ENCODE measurements at regions not wholly inside any gene's neighbourhood (a gene's known extent, or its start where the extent isn't known, plus 50 kb on each side); places are given as distances from the start of the nearest gene placed in this dataset.

DNA sequence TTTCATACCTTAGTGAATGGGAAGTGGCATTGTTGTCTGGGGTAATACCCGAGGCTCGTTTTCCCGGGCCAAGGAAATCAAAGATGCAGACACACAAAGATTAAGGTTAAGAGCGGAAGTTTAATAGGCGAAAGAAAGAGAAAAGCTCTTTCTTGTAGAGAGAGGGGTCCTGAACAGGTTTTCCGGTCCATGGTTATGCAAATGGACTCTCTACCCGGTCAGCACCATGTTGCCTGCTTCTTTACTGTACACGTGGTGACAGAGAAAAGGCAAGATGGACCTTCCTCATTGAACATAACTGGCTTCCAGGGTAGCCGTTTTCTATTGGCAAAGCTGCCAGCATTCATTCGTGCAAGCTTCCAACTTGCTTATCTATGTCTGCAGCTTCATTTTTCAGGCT is 2063.5 kb downstream of the SUCLG1 start (continued):
- TF ChIP-seq GLIS2 (tag by site-specific recombination; IDR thresholded peaks at IDR 0.05) (no peak), ZBTB49 (tag by site-specific recombination; IDR thresholded peaks at IDR 0.05; ENCODE audit: low read depth) (no peak), TCF7L2 (IDR thresholded peaks at IDR 0.05; ENCODE audit: borderline replicate concordance, low read depth, low read length) (no peak), ZNF354C (tag by site-specific recombination; IDR thresholded peaks at IDR 0.05; ENCODE audit: borderline replicate concordance, low read depth) (no peak)
- TF ChIP-seq, protein P1, sequence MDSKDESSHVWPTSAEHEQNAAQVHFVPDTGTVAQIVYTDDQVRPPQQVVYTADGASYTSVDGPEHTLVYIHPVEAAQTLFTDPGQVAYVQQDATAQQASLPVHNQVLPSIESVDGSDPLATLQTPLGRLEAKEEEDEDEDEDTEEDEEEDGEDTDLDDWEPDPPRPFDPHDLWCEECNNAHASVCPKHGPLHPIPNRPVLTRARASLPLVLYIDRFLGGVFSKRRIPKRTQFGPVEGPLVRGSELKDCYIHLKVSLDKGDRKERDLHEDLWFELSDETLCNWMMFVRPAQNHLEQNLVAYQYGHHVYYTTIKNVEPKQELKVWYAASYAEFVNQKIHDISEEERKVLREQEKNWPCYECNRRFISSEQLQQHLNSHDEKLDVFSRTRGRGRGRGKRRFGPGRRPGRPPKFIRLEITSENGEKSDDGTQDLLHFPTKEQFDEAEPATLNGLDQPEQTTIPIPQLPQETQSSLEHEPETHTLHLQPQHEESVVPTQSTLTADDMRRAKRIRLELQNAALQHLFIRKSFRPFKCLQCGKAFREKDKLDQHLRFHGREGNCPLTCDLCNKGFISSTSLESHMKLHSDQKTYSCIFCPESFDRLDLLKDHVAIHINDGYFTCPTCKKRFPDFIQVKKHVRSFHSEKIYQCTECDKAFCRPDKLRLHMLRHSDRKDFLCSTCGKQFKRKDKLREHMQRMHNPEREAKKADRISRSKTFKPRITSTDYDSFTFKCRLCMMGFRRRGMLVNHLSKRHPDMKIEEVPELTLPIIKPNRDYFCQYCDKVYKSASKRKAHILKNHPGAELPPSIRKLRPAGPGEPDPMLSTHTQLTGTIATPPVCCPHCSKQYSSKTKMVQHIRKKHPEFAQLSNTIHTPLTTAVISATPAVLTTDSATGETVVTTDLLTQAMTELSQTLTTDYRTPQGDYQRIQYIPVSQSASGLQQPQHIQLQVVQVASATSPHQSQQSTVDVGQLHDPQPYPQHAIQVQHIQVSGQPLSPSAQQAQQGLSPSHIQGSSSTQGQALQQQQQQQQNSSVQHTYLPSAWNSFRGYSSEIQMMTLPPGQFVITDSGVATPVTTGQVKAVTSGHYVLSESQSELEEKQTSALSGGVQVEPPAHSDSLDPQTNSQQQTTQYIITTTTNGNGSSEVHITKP (tag by site-specific recombination; IDR thresholded peaks at IDR 0.05), result no peak

DNA sequence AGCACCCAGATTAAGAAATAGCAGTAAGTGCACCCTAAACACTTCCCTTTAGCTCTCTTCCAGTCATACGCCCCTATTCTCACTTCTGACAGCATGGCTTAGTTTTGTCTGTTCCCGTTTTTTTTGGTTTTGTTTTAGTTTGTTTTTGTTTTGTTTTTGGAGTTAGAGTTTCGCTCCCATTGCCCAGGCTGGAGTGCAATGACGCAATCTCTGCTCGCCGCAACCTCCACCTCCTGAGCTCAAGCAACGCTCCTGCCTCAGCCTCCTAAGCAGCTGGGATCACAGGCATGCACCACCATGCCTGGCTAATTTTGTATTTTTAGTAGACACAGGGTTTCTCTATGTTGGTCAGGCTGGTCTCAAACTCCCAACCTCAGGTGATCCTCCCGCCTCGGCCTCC is 2067.7 kb downstream of the SUCLG1 start:
- TF ChIP-seq ZBTB20 (tag by site-specific recombination; IDR thresholded peaks at IDR 0.05), result no peak
- TF ChIP-seq ZNF37A (tag by site-specific recombination; IDR thresholded peaks at IDR 0.05), result no peak
- no peak for TF ChIP-seq SP2 (tag by site-specific recombination; IDR thresholded peaks at IDR 0.05)
- TF ChIP-seq ZNF664 (tag by site-specific recombination; IDR thresholded peaks at IDR 0.05), result no peak
- no peak for TF ChIP-seq ZNF341 (tag by site-specific recombination; IDR thresholded peaks at IDR 0.05; ENCODE audit: low read depth)
- TF ChIP-seq, protein P2, sequence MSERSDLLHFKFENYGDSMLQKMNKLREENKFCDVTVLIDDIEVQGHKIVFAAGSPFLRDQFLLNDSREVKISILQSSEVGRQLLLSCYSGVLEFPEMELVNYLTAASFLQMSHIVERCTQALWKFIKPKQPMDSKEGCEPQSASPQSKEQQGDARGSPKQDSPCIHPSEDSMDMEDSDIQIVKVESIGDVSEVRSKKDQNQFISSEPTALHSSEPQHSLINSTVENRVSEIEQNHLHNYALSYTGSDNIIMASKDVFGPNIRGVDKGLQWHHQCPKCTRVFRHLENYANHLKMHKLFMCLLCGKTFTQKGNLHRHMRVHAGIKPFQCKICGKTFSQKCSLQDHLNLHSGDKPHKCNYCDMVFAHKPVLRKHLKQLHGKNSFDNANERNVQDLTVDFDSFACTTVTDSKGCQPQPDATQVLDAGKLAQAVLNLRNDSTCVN (tag by site-specific recombination; optimal IDR thresholded peaks at IDR 0.05), result no peak
- H3K27ac ChIP-seq (ENCODE audit: extremely low read depth, low read depth, low read length), result no peak overlapping the region
- no peaks in the 10 kb centered on the region for H3K36me3 ChIP-seq (ENCODE audit: control insufficient read depth in 2 of 2, insufficient read depth in 1 of 2, low read length in 2 of 2)
- H3K4me3 ChIP-seq (ENCODE audit: low read depth, low read length), result no peak overlapping the region
- ChIA-PET POLR2A (no interaction called here), CTCF (no interaction called here)
- no peaks in the 10 kb centered on the region for H3K4me1 ChIP-seq (ENCODE audit: control insufficient read depth, insufficient read depth, low read length)
- no peaks in the 10 kb centered on the region for H3K9me3 ChIP-seq (ENCODE audit: control insufficient read depth, insufficient read depth, low read depth, low read length)

DNA sequence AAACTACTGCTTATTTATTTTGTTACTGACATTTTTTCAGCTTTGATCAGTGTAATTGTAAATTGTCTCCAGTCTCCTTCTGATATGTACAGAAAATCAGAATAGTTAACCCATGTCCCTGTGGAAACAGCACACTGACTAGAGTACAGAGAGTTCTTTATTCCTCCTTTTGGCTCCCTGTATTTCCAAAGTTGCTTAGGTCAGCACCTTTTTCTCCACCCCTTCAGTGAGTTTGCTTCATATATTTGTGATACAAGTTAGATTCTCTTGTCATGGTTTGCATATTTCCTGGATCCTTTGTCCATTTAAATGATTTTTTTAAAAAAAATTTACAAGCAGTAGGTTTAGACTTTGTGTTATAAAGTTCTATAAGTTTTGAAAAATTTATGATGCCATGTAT is 2051.1 kb upstream of the LRRTM1 start:
- H3K27ac ChIP-seq (ENCODE audit: extremely low read depth, low read depth, low read length), result no peak overlapping the region
- H3K9me3 ChIP-seq (ENCODE audit: control insufficient read depth, insufficient read depth, low read depth, low read length), result no peaks in the 10 kb centered on the region
- H3K4me3 ChIP-seq (ENCODE audit: low read depth, low read length), result no peak overlapping the region
- CTCF ChIA-PET, result no interaction called here
- H3K4me1 ChIP-seq (ENCODE audit: control insufficient read depth, insufficient read depth, low read length), result no peaks in the 10 kb centered on the region
- H3K36me3 ChIP-seq (ENCODE audit: control insufficient read depth in 2 of 2, insufficient read depth in 1 of 2, low read length in 2 of 2), result no peaks in the 10 kb centered on the region
- TF ChIP-seq ZNF837 (tag by site-specific recombination; IDR thresholded peaks at IDR 0.05) (no peak), ZNF112 (tag by site-specific recombination; IDR thresholded peaks at IDR 0.05) (no peak), ZNF19 (tag by site-specific recombination; IDR thresholded peaks at IDR 0.05; ENCODE audit: low read depth) (no peak), HOXC10 (CRISPR knock-in tag; IDR thresholded peaks at IDR 0.05) (no peak), ZNF248 (tag by site-specific recombination; IDR thresholded peaks at IDR 0.05) (no peak), HOXD13 (CRISPR knock-in tag; IDR thresholded peaks at IDR 0.05; ENCODE audit: borderline replicate concordance) (no peak), ZNF16 (tag by site-specific recombination; IDR thresholded peaks at IDR 0.05; ENCODE audit: low read depth) (no peak), HOXA7 (CRISPR knock-in tag; IDR thresholded peaks at IDR 0.05; ENCODE audit: borderline replicate concordance) (no peak), SP2 (tag by site-specific recombination; IDR thresholded peaks at IDR 0.05) (no peak), ZNF311 (tag by site-specific recombination; IDR thresholded peaks at IDR 0.05; ENCODE audit: borderline replicate concordance) (no peak)
- TF ChIP-seq, protein P3, sequence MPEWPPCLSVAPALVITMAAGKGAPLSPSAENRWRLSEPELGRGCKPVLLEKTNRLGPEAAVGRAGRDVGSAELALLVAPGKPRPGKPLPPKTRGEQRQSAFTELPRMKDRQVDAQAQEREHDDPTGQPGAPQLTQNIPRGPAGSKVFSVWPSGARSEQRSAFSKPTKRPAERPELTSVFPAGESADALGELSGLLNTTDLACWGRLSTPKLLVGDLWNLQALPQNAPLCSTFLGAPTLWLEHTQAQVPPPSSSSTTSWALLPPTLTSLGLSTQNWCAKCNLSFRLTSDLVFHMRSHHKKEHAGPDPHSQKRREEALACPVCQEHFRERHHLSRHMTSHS (tag by site-specific recombination; IDR thresholded peaks at IDR 0.05), result no peak
- POLR2A ChIA-PET, result no interaction called here

Data from HEK293 (cell line).